IMR-90 (cell line): ENCODE measurements at regions not wholly inside any gene's neighbourhood (a gene's known extent, or its start where the extent isn't known, plus 50 kb on each side); places are given as distances from the start of the nearest gene placed in this dataset.
"Not testable (repeated sequence)": the region's sequence is repeated elsewhere in the genome, so short reads cannot be mapped to it uniquely, and the experiment has no call there.

ENCODE experiments used
- ATAC-seq: fragments of 200-7000 bp; cut with Tn5 transposase; 2 replicates; pipeline ENCODE4 v1.9.1; 2020; ENCODE audit warnings: low read depth, mild to moderate bottlenecking, moderate library complexity
- BruUV-seq: library from RNA; stranded (reverse); fragments of 400-500 nt; replicated peaks from 2 replicates; lab custom pipeline; 2021; lab: Mats Ljungman, UMichigan
- CTCF ChIA-PET: fragments of 300-600 bp; formaldehyde crosslinking; extraction: SDS; loops from one replicate; lab custom pipeline; 2021; ENCODE audit warnings: antibody characterized with exemption; lab: Yijun Ruan, JAX
- POLR2A ChIA-PET: fragments of 300-600 bp; sonication (Branson Sonifier 250); formaldehyde crosslinking; loops from one replicate; lab custom pipeline; 2022; ENCODE audit warnings: antibody characterized with exemption; ENCODE audit not compliant: unreplicated experiment; lab: Charles Lee
- DNase-seq: peaks from one replicate; pipeline ENCODE4 v3.0.0; 2013
- H2AFZ ChIP-seq: replicated peaks from 2 replicates; pipeline ENCODE3; 2013; ENCODE audit warnings: low read length, mild to moderate bottlenecking; ENCODE audit not compliant: poor library complexity
- H2AK5ac ChIP-seq: 2 replicates; pipeline ENCODE4 v1.6.1; 2013; ENCODE audit warnings: low read depth, low read length, inconsistent platforms
- H2AK9ac ChIP-seq: replicated peaks from 2 replicates; pipeline ENCODE3; 2013; ENCODE audit warnings: mild to moderate bottlenecking, low read depth, low read length, moderate library complexity; ENCODE audit not compliant: poor library complexity
- H2BK120ac ChIP-seq: 2 replicates; pipeline ENCODE4 v1.6.1; 2013; ENCODE audit warnings: low read depth, low read length, inconsistent platforms
- H2BK15ac ChIP-seq: 3 replicates; pipeline ENCODE4 v1.6.1; 2013; ENCODE audit warnings: low read depth, low read length, inconsistent platforms
- H2BK20ac ChIP-seq: 2 replicates; pipeline ENCODE4 v1.6.1; 2013; ENCODE audit warnings: low read depth, mild to moderate bottlenecking, inconsistent platforms, low read length, moderate library complexity
- H2BK5ac ChIP-seq: 2 replicates; pipeline ENCODE4 v1.6.1; 2013; ENCODE audit warnings: mild to moderate bottlenecking, low read depth, low read length, inconsistent platforms; ENCODE audit not compliant: poor library complexity, severe bottlenecking
- H3K14ac ChIP-seq: replicated peaks from 2 replicates; pipeline ENCODE4 v1.6.1; 2013; ENCODE audit warnings: low read depth, low read length, inconsistent platforms
- H3K18ac ChIP-seq: 2 replicates; pipeline ENCODE4 v1.6.1; 2013; ENCODE audit warnings: low read depth, low read length, control low read depth
- H3K23ac ChIP-seq: 2 replicates; pipeline ENCODE4 v1.6.1; 2013; ENCODE audit warnings: low read depth, low read length, inconsistent platforms
- H3K27ac ChIP-seq: 2 replicates; pipeline ENCODE4 v1.5.1; 2013; ENCODE audit warnings: mild to moderate bottlenecking, control low read depth, low read length; ENCODE audit not compliant: insufficient read depth
- H3K27me3 ChIP-seq: 2 replicates; pipeline ENCODE4 v1.6.1; 2013; ENCODE audit warnings: low read length; ENCODE audit not compliant: control insufficient read depth, insufficient read depth
- H3K36me3 ChIP-seq: 2 replicates; pipeline ENCODE4 v1.6.1; 2013; ENCODE audit warnings: low read length, mixed read lengths; ENCODE audit not compliant: control insufficient read depth, insufficient read depth
- H3K4ac ChIP-seq: 2 replicates; pipeline ENCODE4 v1.6.1; 2013; ENCODE audit warnings: low read depth, low read length, inconsistent platforms
- H3K4me1 ChIP-seq: 2 replicates; pipeline ENCODE4 v1.6.1; 2013; ENCODE audit warnings: low read length, mixed read lengths; ENCODE audit not compliant: control insufficient read depth, insufficient read depth
- H3K4me2 ChIP-seq: 2 replicates; pipeline ENCODE4 v1.6.1; 2013; ENCODE audit warnings: low read depth, mild to moderate bottlenecking, control low read depth, low read length, moderate library complexity
- H3K4me3 ChIP-seq: 2 replicates; pipeline ENCODE4 v1.5.1; 2013; ENCODE audit warnings: low read depth, mild to moderate bottlenecking, control low read depth, low read length, moderate library complexity; ENCODE audit not compliant: insufficient read depth
- H3K56ac ChIP-seq: 2 replicates; pipeline ENCODE4 v1.6.1; 2013; ENCODE audit warnings: low read length, inconsistent platforms; ENCODE audit not compliant: insufficient read depth; ENCODE audit errors: extremely low read depth
- H3K79me1 ChIP-seq, 2 experiments: 2 replicates each; pipeline ENCODE4 v1.6.1; 2013; ENCODE audit warnings: low read length in 2 of 2, inconsistent platforms in 1 of 2, low read depth in 1 of 2
- H3K9ac ChIP-seq: 2 replicates; pipeline ENCODE4 v1.6.1; 2013; ENCODE audit warnings: low read depth, low read length, control low read depth
- H3K9me1 ChIP-seq: 2 replicates; pipeline ENCODE4 v1.6.1; 2013; ENCODE audit warnings: low read length, inconsistent platforms; ENCODE audit not compliant: insufficient read depth
- H3K9me3 ChIP-seq: 2 replicates; pipeline ENCODE4 v1.6.1; 2013; ENCODE audit warnings: low read length; ENCODE audit not compliant: control insufficient read depth, insufficient read depth
- H4K20me1 ChIP-seq: 2 replicates; pipeline ENCODE4 v1.6.1; 2013; ENCODE audit warnings: low read length, inconsistent platforms; ENCODE audit not compliant: insufficient read depth
- H4K5ac ChIP-seq: 2 replicates; pipeline ENCODE4 v1.6.1; 2013; ENCODE audit warnings: mild to moderate bottlenecking, low read depth, low read length, control low read depth
- H4K8ac ChIP-seq, 2 experiments: 2 replicates each; pipeline ENCODE4 v1.6.1; 2013; ENCODE audit warnings: low read depth in 2 of 2, low read length in 2 of 2, control low read depth in 1 of 2, inconsistent platforms in 1 of 2
- H4K91ac ChIP-seq: 2 replicates; pipeline ENCODE4 v1.6.1; 2013; ENCODE audit warnings: low read depth, low read length, inconsistent platforms; ENCODE audit not compliant: insufficient read depth
- WGBS, 2 experiments: methylation state at CpG; one replicate each; pipeline versions ENCODE4 v1.1.5 to v1.1.7; 2013; ENCODE audit warnings: missing lambda C conversion rate in 2 of 2; ENCODE audit not compliant: insufficient read length in 1 of 2; ENCODE audit errors: extremely low coverage in 2 of 2; 5-methylcytosine and 5-hydroxymethylcytosine counted together
- dilution Hi-C: fragments of 300-500 bp; cut with HindIII; formaldehyde crosslinking; loops from one replicate; pipeline ENCODE4 v1.14.3; 2018; ENCODE audit warnings: low sequenced_read_pairs; ENCODE audit not compliant: unreplicated experiment
- in situ Hi-C: fragments of 300-500 bp; cut with MboI; formaldehyde crosslinking; loops from 3 replicates; pipeline ENCODE4 v1.14.3; 2019; ENCODE audit warnings: low sequenced_read_pairs, inconsistent platforms, mixed read lengths
- intact Hi-C: fragments of 100-400 bp; cut with micrococcal nuclease; formaldehyde crosslinking; loops from 2 replicates; pipeline ENCODE4 v1.10.0; 2022

DNA sequence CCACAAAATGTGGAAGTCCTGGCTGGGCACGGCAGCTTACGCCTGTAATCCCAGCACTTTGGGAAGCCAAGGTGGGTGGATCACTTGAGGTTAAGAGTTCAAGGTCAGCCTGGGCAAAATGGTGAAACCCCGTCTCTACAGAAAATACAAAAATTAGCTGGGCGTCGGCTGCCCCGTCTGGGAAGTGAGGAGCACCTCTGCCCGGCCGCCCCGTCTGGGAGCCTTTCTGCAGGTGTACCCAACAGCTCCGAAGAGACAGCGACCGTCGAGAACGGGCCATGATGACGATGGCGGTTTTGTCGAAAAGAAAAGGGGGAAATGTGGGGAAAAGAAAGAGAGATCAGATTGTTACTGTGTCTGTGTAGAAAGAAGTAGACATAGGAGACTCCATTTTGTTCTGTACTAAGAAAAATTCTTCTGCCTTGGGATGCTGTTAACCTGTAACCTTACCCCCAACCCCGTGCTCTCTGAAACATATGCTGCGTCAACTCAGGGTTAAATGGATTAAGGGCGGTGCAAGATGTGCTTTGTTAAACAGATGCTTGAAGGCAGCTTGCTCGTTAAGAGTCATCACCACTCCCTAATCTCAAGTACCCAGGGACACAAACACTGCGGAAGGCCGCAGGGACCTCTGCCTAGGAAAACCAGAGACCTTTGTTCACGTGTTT, 75.0 kb downstream of the HAPSTR1 start:
- whole genome bisulfite sequencing, 2 experiments, result 73% methylated on average over 3 of the region's 24 CpGs; no CpG with 5 or more reads in 1 of the 2 experiments
- DNase-seq, H4K91ac ChIP-seq, H3K79me1 ChIP-seq, dilution Hi-C loops, H3K18ac ChIP-seq, H2BK120ac ChIP-seq, H4K8ac ChIP-seq, H3K4me2 ChIP-seq, H2AK5ac ChIP-seq, H2AFZ ChIP-seq, H3K27ac ChIP-seq, H2BK15ac ChIP-seq, H3K27me3 ChIP-seq, H2AK9ac ChIP-seq, H3K56ac ChIP-seq, H3K4me3 ChIP-seq, H4K20me1 ChIP-seq, H3K36me3 ChIP-seq, ATAC-seq, H3K23ac ChIP-seq, CTCF ChIA-PET, H3K4ac ChIP-seq, H3K9ac ChIP-seq, H4K5ac ChIP-seq, H3K4me1 ChIP-seq, H3K9me3 ChIP-seq, H2BK20ac ChIP-seq, H3K9me1 ChIP-seq, H2BK5ac ChIP-seq, BruUV-seq, intact Hi-C loops, H3K14ac ChIP-seq, POLR2A ChIA-PET: not testable (repeated sequence)
- in situ Hi-C loops, result loop anchor here (10.0 to 25.0 kb wide), 2 partner anchors 1021 to 1338 kb away; partner anchors contain the start of gene GRIN2A
